ENCODE measurements at regions not wholly inside any gene's neighbourhood (a gene's known extent, or its start where the extent isn't known, plus 50 kb on each side); places are given as distances from the start of the nearest gene placed in this dataset.
"Not testable (repeated sequence)": the region's sequence is repeated elsewhere in the genome, so short reads cannot be mapped to it uniquely, and the experiment has no call there.

GRCh38 chr11:87885084-87885483 is 290.2 kb downstream of the RAB38 start:
- not testable (repeated sequence) for H3K9ac ChIP-seq (ENCODE audit: low read depth, low read length); H3K4me1 ChIP-seq (ENCODE audit: insufficient read depth, low read length); H3K36me3 ChIP-seq (ENCODE audit: insufficient read depth, low read length); H3K9me3 ChIP-seq (ENCODE audit: control insufficient read depth, insufficient read depth, low read length)

- H3K4me1 ChIP-seq (ENCODE audit: insufficient read depth, low read length) = peaks cover 11% of the 10 kb centered on the region
- no peaks in the 10 kb centered on the region for H3K9me3 ChIP-seq (ENCODE audit: control insufficient read depth, insufficient read depth, low read length)
- no peak overlapping the region for H3K9ac ChIP-seq (ENCODE audit: low read depth, low read length)
- H3K36me3 ChIP-seq (ENCODE audit: insufficient read depth, low read length) = no peaks in the 10 kb centered on the region
Measured at GRCh38 chr11:87879118-87879517, 296.1 kb downstream of the RAB38 start.

- Histone ChIP-seq H3K36me3 (ENCODE audit: insufficient read depth, low read length) (no peaks in the 10 kb centered on the region), H3K9me3 (ENCODE audit: control insufficient read depth, insufficient read depth, low read length) (no peaks in the 10 kb centered on the region), H3K9ac (ENCODE audit: low read depth, low read length) (no peak overlapping the region), H3K4me1 (ENCODE audit: insufficient read depth, low read length) (peaks cover 11% of the 10 kb centered on the region)
Measured at GRCh38 chr11:87878373-87878825, 296.8 kb downstream of the RAB38 start.

DNA sequence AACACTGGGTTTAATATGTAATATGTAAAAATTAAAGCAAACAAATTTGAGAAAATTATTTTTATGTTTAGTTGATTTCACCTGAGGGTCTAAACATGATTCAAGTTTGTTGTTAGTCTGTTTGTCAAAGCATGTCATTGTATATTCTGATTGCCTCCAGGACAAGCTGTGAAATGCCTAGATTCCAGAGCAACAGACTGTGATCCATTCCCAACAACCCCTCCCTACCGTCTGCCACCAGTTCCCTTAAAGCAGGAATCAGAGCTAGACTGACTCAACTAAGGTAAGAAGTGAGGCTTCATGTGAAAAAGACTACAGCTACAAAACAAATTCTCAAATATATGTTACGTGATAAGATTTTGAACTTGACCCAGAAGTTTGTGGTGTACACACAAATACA is 304.2 kb downstream of the RAB38 start:
- Histone ChIP-seq H3K9ac (ENCODE audit: low read depth, low read length) (no peak overlapping the region), H3K36me3 (ENCODE audit: insufficient read depth, low read length) (no peaks in the 10 kb centered on the region), H3K9me3 (ENCODE audit: control insufficient read depth, insufficient read depth, low read length) (no peaks in the 10 kb centered on the region)

GRCh38 chr11:87870086-87870485 is 305.2 kb downstream of the RAB38 start:
- Histone ChIP-seq H3K4me1 (ENCODE audit: insufficient read depth, low read length) (no peaks in the 10 kb centered on the region), H3K9me3 (ENCODE audit: control insufficient read depth, insufficient read depth, low read length) (no peaks in the 10 kb centered on the region), H3K9ac (ENCODE audit: low read depth, low read length) (no peak overlapping the region), H3K36me3 (ENCODE audit: insufficient read depth, low read length) (no peaks in the 10 kb centered on the region)

More for the DNA sequence above, 304.2 kb downstream of the RAB38 start:
- no peaks in the 10 kb centered on the region for H3K4me1 ChIP-seq (ENCODE audit: insufficient read depth, low read length)

- Histone ChIP-seq H3K9me3 (ENCODE audit: control insufficient read depth, insufficient read depth, low read length) (no peaks in the 10 kb centered on the region), H3K36me3 (ENCODE audit: insufficient read depth, low read length) (no peaks in the 10 kb centered on the region), H3K9ac (ENCODE audit: low read depth, low read length) (no peak overlapping the region), H3K4me1 (ENCODE audit: insufficient read depth, low read length) (no peaks in the 10 kb centered on the region)
Measured at GRCh38 chr11:87866951-87867350, 308.3 kb downstream of the RAB38 start.

DNA sequence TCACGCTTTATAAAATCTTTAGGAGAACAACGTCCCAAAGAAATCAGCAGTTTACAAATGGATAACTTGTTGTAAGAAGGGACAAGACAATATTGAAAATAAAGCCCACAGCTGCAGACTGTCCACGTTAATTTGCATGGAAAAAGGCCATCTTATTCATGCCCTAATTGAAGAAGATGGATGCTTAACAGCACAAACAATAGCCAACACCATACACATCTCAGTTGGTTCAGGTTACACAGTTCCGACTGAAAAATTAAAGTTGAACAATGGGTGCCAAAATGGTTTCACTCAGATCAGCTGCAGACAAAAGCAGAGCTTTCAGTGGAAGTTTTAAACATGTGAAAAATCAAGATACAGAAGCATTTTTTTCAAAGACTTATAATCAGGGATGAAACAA is 314.2 kb downstream of the RAB38 start:
- peaks cover 6% of the 10 kb centered on the region; the same call in 1 of the 2 replicates for H3K4me1 ChIP-seq (ENCODE audit: insufficient read depth, low read length)
- no peaks in the 10 kb centered on the region for H3K36me3 ChIP-seq (ENCODE audit: insufficient read depth, low read length)
- no peaks in the 10 kb centered on the region for H3K9me3 ChIP-seq (ENCODE audit: control insufficient read depth, insufficient read depth, low read length)
- H3K9ac ChIP-seq (ENCODE audit: low read depth, low read length) = no peak overlapping the region

DNA sequence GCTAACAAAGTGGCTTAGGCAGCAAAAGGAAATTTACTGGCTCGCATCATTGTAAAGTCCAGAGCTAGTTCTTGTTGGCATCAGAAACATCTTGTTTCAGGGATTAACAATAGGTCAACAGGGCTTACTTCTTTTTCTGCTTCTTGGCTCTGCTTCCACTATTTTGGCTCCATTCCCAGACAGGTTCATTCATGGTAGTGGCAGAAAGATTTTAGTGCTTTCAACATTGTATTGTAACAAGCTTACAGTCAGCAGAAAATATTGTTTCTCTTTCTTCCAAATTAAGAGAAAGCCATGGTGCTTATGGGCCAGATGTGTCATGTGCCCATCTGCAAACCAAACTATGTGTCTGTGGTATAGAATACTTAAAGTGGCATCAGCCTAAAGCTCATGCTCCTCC is 315.6 kb downstream of the RAB38 start:
- peaks cover 6% of the 10 kb centered on the region; the same call in 1 of the 2 replicates for H3K4me1 ChIP-seq (ENCODE audit: insufficient read depth, low read length)
- H3K9me3 ChIP-seq (ENCODE audit: control insufficient read depth, insufficient read depth, low read length) = no peaks in the 10 kb centered on the region
- no peak overlapping the region for H3K9ac ChIP-seq (ENCODE audit: low read depth, low read length)
- H3K36me3 ChIP-seq (ENCODE audit: insufficient read depth, low read length) = no peaks in the 10 kb centered on the region

GRCh38 chr11:87851827-87852226 is 323.4 kb downstream of the RAB38 start:
- H3K9ac ChIP-seq (ENCODE audit: low read depth, low read length) = no peak overlapping the region
- H3K36me3 ChIP-seq (ENCODE audit: insufficient read depth, low read length) = no peaks in the 10 kb centered on the region
- H3K9me3 ChIP-seq (ENCODE audit: control insufficient read depth, insufficient read depth, low read length) = peaks cover 2% of the 10 kb centered on the region; the same call in 1 of the 2 replicates
- 0 out of 2 replicates have a peak, but pooled peaks cover 4% of the 10 kb centered on the region for H3K4me1 ChIP-seq (ENCODE audit: insufficient read depth, low read length)

DNA sequence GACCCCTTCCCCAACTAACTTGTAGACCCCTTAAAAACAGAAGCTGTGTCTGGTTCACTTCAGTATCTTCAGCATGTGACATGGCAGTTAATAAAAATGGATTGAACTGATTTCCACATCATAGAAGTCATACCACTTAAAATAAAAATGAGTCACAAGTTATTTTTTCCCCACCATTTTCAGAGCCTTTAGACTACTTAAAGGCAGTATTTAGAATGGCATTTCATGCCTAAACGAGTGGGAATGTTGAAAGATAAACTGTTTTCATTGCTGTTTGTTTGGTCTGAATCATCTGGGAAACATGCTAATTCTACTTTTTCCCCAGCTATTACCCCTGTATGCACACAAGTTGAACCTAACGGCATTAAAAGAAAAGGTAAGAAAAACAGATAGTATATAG is 324.0 kb downstream of the RAB38 start:
- no peaks in the 10 kb centered on the region for H3K36me3 ChIP-seq (ENCODE audit: insufficient read depth, low read length)
- H3K9ac ChIP-seq (ENCODE audit: low read depth, low read length) = no peak overlapping the region
- peaks cover 2% of the 10 kb centered on the region; the same call in 1 of the 2 replicates for H3K9me3 ChIP-seq (ENCODE audit: control insufficient read depth, insufficient read depth, low read length)
- 0 out of 2 replicates have a peak, but pooled peaks cover 4% of the 10 kb centered on the region for H3K4me1 ChIP-seq (ENCODE audit: insufficient read depth, low read length)

- H3K36me3 ChIP-seq (ENCODE audit: insufficient read depth, low read length) = no peaks in the 10 kb centered on the region
- H3K9ac ChIP-seq (ENCODE audit: low read depth, low read length) = no peak overlapping the region
Measured at GRCh38 chr11:87849216-87849615, 326.0 kb downstream of the RAB38 start.

DNA sequence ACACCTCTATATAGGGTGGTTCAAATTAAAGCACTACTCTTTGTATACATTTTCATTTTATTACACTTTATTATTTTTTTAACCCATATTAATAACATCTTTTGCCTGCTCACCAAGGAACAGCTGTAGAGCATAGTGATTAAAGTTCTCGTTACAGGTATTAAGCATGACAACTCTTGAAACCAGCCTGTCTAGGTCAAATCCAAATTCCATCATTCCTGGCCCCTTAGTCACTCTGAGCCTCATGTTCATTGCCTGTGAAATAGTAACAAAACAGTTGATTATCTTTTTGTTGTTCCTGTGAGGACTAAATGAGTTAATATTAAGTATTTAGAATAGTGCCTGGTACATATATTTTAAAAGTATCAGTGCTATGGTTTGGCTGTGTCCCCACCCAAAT is 334.5 kb downstream of the RAB38 start:
- Histone ChIP-seq H3K4me1 (ENCODE audit: insufficient read depth, low read length) (no peaks in the 10 kb centered on the region), H3K9ac (ENCODE audit: low read depth, low read length) (no peak overlapping the region), H3K9me3 (ENCODE audit: control insufficient read depth, insufficient read depth, low read length) (no peaks in the 10 kb centered on the region), H3K36me3 (ENCODE audit: insufficient read depth, low read length) (no peaks in the 10 kb centered on the region)

More at GRCh38 chr11:87849216-87849615, 326.0 kb downstream of the RAB38 start:
- Histone ChIP-seq H3K4me1 (ENCODE audit: insufficient read depth, low read length) (0 out of 2 replicates have a peak, but pooled peaks cover 4% of the 10 kb centered on the region), H3K9me3 (ENCODE audit: control insufficient read depth, insufficient read depth, low read length) (peaks cover 2% of the 10 kb centered on the region; the same call in 1 of the 2 replicates)

DNA sequence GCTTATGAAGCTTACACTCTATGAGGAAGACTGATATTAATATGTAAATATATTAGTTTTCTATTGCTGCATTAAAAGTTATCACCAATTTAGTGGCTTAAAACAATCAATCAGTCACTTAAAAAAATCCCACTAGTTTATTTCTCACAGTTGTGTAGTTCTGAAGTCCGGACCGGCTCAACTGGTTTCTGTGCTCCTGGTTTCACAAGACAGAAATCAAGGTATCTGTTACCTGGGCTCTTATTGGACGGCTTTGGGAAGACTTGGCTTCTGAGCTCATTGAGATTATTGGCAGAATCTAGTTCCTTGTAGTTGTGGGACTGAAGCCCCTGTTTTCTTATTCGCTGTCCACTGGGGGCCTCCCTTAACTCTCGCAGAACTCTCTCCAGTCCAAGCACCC is 343.0 kb downstream of the RAB38 start:
- no peaks in the 10 kb centered on the region for H3K36me3 ChIP-seq (ENCODE audit: insufficient read depth, low read length)
- H3K4me1 ChIP-seq (ENCODE audit: insufficient read depth, low read length) = no peaks in the 10 kb centered on the region
- H3K9ac ChIP-seq (ENCODE audit: low read depth, low read length) = no peak overlapping the region
- H3K9me3 ChIP-seq (ENCODE audit: control insufficient read depth, insufficient read depth, low read length) = no peaks in the 10 kb centered on the region

GRCh38 chr11:87820011-87820410 is 355.2 kb downstream of the RAB38 start:
- H3K9ac ChIP-seq (ENCODE audit: low read depth, low read length) = no peak overlapping the region
- no peaks in the 10 kb centered on the region for H3K4me1 ChIP-seq (ENCODE audit: insufficient read depth, low read length)

GRCh38 chr11:87819151-87819550 is 356.1 kb downstream of the RAB38 start:
- no peak overlapping the region for H3K9ac ChIP-seq (ENCODE audit: low read depth, low read length)
- H3K9me3 ChIP-seq (ENCODE audit: control insufficient read depth, insufficient read depth, low read length) = no peaks in the 10 kb centered on the region
- H3K4me1 ChIP-seq (ENCODE audit: insufficient read depth, low read length) = no peaks in the 10 kb centered on the region
- H3K36me3 ChIP-seq (ENCODE audit: insufficient read depth, low read length) = no peaks in the 10 kb centered on the region

More at GRCh38 chr11:87820011-87820410, 355.2 kb downstream of the RAB38 start:
- no peaks in the 10 kb centered on the region for H3K36me3 ChIP-seq (ENCODE audit: insufficient read depth, low read length)
- no peaks in the 10 kb centered on the region for H3K9me3 ChIP-seq (ENCODE audit: control insufficient read depth, insufficient read depth, low read length)

Data from ES-I3 (cell line).